Forelimb muscle (tissue), 1 donor: ENCODE measurements at regions not wholly inside any gene's neighbourhood (a gene's known extent, or its start where the extent isn't known, plus 50 kb on each side); places are given as distances from the start of the nearest gene placed in this dataset.
"Not testable (repeated sequence)": the region's sequence is repeated elsewhere in the genome, so short reads cannot be mapped to it uniquely, and the experiment has no call there.

ENCODE experiments used
- DNase-seq: peaks from one replicate; pipeline ENCODE4 v3.0.0-alpha.2; 2013; ENCODE audit warnings: low read depth

GRCh38 chr2:59333007-59333406 lies 1091.9 kb upstream of the FANCL start:
- no peak for DNase-seq

- not testable (repeated sequence) for DNase-seq
These were observed 1085.6 kb upstream of the FANCL start for GRCh38 chr2:59326581-59327365.

- DNase-seq, result no peak
These were observed 1081.7 kb upstream of the FANCL start for GRCh38 chr2:59322870-59323269.

GRCh38 chr2:59322005-59322404 lies 1080.9 kb upstream of the FANCL start:
- no peak for DNase-seq

- DNase-seq, result no peak
These were observed 1073.1 kb upstream of the FANCL start for GRCh38 chr2:59314031-59314766.

GRCh38 chr2:59312967-59313940 lies 1072.1 kb upstream of the FANCL start:
- DNase-seq, result no peak

GRCh38 chr2:59312029-59312428 lies 1070.9 kb upstream of the FANCL start:
- no peak for DNase-seq

- no peak for DNase-seq
These were observed 1067.0 kb upstream of the FANCL start for GRCh38 chr2:59308108-59308507.

GRCh38 chr2:59307196-59307595 lies 1066.1 kb upstream of the FANCL start:
- DNase-seq, result no peak

- DNase-seq, result no peak
These were observed 1062.1 kb upstream of the FANCL start for GRCh38 chr2:59303272-59303671.

GRCh38 chr2:59302683-59303082 lies 1061.6 kb upstream of the FANCL start:
- no peak for DNase-seq

- peak; percentile 55 for DNase-seq
These were observed 1060.6 kb upstream of the FANCL start for GRCh38 chr2:59301466-59302402.

GRCh38 chr2:59297816-59298215 lies 1056.7 kb upstream of the FANCL start:
- DNase-seq, result no peak

GRCh38 chr2:59296279-59296678 lies 1055.2 kb upstream of the FANCL start:
- DNase-seq, result no peak

- no peak for DNase-seq
These were observed 1054.5 kb upstream of the FANCL start for GRCh38 chr2:59295524-59296162.

GRCh38 chr2:59288771-59289170 lies 1047.6 kb upstream of the FANCL start:
- no peak for DNase-seq

- DNase-seq, result no peak
These were observed 1041.4 kb upstream of the FANCL start for GRCh38 chr2:59282374-59283057.

GRCh38 chr2:59277671-59278070 lies 1036.5 kb upstream of the FANCL start:
- no peak for DNase-seq

GRCh38 chr2:59276917-59277316 lies 1035.8 kb upstream of the FANCL start:
- no peak for DNase-seq

GRCh38 chr2:59276033-59276432 lies 1034.9 kb upstream of the FANCL start:
- no peak for DNase-seq
